ENCODE measurements at regions not wholly inside any gene's neighbourhood (a gene's known extent, or its start where the extent isn't known, plus 50 kb on each side); places are given as distances from the start of the nearest gene placed in this dataset.

DNA sequence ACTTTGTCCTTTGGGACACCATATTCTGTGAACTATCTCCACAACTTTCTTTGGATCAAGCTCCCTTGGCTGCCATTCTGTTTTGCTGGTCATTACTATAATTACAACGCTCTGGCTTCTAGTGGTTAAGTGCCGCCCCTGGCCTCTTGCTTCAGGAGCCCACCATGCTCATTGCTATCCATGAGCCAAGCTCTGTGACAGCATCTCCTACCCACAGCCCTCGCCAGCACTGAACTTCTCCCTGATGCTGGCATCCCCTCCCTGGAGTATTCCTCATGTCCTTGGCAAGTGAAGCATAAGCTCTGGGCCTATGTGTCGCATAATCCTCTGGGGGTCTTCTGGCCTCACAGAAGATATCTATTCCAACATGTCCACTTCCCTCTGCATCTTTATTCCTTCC is 60.6 kb upstream of the DHX40 start:
- no peak for TF ChIP-seq POLR2A (IDR thresholded peaks at IDR 0.05; ENCODE audit: low read length)
- TF ChIP-seq GATA1 (IDR thresholded peaks at IDR 0.05; ENCODE audit: low read depth, low read length) = no peak
- no peak for DNase-seq

DNA sequence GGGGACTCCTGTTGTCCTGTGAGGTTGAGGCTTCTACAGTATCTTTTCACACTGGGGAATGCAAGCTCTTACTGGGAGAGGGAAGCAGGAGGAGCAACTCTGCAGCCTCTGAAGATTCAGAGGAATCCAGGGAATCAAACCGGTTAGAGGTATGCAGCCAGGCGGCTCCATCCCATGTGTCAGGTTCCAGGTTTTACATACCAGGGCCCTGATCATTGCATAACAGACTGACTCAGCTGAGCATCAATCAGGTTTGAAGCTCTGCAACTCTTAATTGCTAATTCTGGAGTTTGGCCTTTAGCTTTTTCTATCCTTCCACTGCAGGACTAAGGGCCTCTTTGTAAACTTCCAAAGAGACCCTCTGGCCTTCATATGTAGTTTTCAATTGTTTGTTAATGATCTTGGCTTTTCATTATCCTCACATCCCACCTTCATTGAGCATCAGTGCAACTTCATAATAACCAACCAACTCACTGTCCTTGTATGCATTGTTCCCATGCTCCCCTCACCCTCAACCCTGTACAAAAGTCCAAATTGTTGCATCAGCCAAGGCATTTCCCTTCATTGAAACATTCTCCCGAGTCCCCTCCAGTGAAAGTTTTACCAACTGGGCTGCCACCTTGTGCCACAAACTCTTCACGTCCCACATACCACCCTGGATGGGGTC is 59.7 kb upstream of the DHX40 start:
- TF ChIP-seq GATA1 (IDR thresholded peaks at IDR 0.05; ENCODE audit: low read depth, low read length) = no peak
- TF ChIP-seq POLR2A (IDR thresholded peaks at IDR 0.05; ENCODE audit: low read length) = no peak
- no peak for DNase-seq

DNA sequence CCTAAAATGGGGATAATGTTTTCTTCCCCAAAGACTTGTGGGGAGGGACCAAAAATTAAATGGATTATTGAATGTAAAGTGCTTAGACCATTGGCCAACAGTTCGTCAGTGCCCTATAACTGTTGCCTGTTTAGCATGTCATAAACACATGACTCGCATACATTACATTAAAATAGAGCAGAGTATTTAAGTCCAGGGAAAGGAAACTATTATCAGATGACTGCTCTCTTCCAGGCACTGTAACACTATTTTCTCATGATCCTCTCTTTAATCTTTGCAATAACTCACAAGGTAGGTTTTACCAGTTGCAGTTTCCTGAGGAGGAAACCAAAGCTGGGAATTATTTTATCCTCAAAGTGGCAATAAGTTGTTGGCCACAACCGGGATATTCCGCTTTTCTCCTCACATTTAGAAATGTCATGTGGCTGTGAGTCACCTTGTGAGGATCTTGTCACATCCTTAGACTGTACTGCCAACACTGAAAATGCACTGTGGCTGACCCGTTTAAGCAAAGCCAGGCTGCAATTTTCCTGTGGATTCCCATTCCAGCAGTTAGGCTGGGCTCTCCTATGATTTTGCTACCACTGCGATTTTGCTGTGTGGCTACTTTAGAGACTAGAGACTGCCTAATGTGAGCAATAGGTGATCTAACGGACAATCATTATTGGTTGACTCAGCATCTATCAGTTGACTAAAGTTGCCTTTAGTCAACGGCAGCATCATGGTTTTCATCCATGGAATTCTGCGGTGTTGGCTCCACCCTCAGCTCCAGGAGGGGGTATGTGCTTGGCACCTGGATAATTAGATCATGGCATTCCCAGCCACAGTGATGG is 58.3 kb upstream of the DHX40 start:
- DNase-seq = no peak
- no peak for TF ChIP-seq POLR2A (IDR thresholded peaks at IDR 0.05; ENCODE audit: low read length)
- no peak for TF ChIP-seq GATA1 (IDR thresholded peaks at IDR 0.05; ENCODE audit: low read depth, low read length)

DNA sequence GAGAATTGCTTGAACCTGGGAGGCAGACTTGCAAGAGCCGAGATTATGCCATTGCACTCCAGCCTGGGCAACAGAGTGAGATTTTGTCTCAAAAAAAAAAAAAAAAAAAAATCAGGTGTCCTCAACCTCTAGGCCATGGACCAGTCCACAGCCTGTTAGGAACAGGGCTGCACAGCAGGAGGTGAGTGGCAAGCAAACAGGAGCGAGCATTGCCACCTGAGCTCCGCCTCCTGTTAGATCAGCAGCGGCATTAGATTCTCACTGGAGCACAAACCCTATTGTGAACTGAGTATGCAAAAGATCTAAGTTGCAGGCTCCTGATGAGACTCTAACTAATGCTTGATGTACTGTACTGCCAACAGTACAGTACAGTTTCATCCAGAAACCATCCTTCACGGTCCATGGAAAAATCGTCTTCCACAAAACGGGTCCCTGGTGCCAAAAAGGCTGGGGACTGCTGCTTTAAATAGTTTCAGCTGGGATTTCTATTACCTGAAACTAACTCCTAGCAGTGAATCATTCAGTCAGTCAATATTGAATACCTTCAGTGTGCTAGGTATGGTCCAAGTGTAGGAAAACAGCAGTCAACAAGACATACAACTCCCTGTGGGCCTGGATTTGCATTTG is 56.3 kb upstream of the DHX40 start:
- no peak for DNase-seq
- TF ChIP-seq GATA1 (IDR thresholded peaks at IDR 0.05; ENCODE audit: low read depth, low read length) (no peak), POLR2A (IDR thresholded peaks at IDR 0.05; ENCODE audit: low read length) (no peak)

DNA sequence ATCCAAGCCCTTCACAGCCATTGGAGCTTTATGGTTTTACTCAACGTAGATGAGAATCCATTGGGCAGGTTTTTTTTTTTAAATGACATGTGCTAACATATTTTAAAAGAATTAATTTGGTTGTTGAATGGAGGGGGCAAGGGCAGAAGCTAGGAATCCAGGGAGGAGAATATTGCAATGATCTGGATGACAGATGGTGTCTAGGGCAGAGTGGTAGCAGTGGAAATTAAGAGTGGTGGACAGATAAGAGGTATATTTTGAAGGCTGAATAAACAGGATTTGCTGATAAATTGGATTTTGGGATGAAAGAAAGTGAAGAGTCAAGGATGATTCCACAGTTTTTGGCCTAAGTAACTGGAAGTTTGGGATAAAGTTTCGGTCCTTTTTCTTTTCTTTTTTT is 54.8 kb upstream of the DHX40 start:
- TF ChIP-seq POLR2A (IDR thresholded peaks at IDR 0.05; ENCODE audit: low read length) = no peak
- TF ChIP-seq GATA1 (IDR thresholded peaks at IDR 0.05; ENCODE audit: low read depth, low read length) = no peak
- no peak for DNase-seq

DNA sequence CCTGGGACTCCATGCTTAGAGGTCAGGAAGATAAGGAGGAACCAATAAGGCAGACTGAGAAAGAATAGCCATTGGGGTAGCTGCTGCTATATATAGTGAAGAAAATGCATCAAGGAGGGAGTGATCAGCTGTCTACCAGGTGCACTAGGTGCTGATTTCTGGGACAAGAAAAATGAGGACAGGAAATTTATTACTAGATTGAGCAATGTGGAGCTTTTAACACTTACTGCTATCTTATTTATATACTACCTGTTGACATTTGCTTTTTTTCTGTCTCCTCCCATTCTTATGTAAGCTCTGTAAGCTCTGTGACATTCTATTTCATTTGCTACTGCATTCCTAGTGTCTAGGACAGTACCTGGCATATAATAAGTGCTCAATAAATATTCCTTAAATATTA is 53.7 kb upstream of the DHX40 start:
- TF ChIP-seq GATA1 (IDR thresholded peaks at IDR 0.05; ENCODE audit: low read depth, low read length) = no peak
- TF ChIP-seq POLR2A (IDR thresholded peaks at IDR 0.05; ENCODE audit: low read length) = no peak

DNA sequence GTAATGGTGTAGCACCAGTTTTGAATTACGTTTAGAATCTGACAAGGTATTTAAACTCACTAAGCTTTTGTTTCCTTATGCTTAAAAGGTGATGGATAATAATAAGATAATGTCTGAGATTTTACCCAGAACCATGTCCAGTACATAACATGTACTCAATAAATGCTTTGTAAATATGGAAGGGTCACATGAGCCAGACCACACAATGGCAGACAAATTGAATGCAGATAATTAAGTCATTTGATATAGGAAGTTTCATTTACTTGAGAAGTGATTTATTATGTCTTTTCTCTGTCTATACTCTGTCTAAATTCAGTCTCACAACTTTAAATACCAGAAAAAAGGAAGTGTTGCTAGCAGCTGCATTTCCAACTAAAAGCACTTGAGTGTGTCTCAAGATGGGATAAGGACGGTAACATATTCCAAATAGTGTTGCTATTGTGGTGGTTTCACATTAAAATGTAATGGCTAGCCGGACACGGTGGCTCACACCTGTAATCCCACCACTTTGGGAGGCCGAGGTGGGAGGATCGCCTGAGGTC is 52.5 kb upstream of the DHX40 start:
- no peak for DNase-seq
- TF ChIP-seq GATA1 (IDR thresholded peaks at IDR 0.05; ENCODE audit: low read depth, low read length) = no peak
- TF ChIP-seq POLR2A (IDR thresholded peaks at IDR 0.05; ENCODE audit: low read length) = no peak

More for the DNA sequence above, 53.7 kb upstream of the DHX40 start:
- no peak for DNase-seq

DNA sequence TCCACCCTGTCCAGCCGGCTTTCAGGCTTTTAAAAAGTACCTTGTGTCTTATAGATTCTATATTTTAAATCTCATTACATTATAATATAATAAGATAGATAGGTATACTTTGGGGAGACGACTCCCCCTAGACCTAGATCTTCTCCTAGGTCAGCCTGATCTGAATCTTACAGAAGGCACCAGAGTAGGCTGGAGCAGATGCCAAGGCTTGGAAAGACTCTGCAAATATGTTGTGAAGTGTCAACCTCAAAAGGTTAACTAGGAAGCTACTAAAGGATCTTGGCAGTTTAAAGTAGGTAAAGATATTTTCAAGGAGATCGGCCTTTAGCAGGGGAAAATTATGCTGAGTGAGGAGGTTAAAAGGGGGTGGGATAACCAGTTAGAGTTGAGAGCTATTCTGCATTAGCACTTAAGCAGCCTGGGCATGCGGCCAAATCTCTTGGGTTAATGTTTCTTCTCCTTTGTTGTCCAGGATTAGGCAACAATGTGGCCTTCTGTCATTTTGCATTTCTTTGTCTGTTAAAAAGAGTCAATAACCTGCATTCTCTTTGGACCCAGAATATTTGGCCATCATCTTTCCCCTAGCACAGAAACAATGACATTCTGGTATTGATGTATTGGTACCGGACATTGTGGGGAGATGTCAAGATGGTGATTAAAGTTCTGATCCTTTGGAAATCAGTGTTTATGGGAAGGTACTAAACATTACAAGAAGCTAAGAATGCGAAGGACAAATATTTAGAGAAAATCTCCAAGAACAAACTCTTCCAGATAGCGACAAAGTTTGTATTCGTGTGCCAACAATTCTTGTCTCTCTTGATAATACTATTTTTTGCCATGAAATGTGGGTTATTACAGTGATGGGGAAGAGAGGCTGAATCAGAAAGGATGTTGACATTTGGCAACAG is 51.2 kb upstream of the DHX40 start:
- DNase-seq = peak in 1 of 2 experiments; percentile 16
- TF ChIP-seq GATA1 (IDR thresholded peaks at IDR 0.05; ENCODE audit: low read depth, low read length) (no peak), POLR2A (IDR thresholded peaks at IDR 0.05; ENCODE audit: low read length) (no peak)

Data from erythroblast (primary cell).